Transverse colon (tissue), 4 donors: ENCODE measurements at regions not wholly inside any gene's neighbourhood (a gene's known extent, or its start where the extent isn't known, plus 50 kb on each side); places are given as distances from the start of the nearest gene placed in this dataset.

Source experiments
- DNase-seq: peaks from one replicate; pipeline ENCODE4 v3.0.0-alpha.2; 2019
- H3K27ac ChIP-seq, 4 donors: fragments of 200-600 bp; sonication (generic); 2 replicates each; pipeline ENCODE4 v1.5.1; 2016 to 2018; ENCODE audit warnings: inconsistent platforms in 4 of 4
- H3K27me3 ChIP-seq: fragments of 200-600 bp; sonication (generic); 2 replicates; pipeline ENCODE4 v1.5.1; 2017; ENCODE audit warnings: inconsistent platforms
- H3K36me3 ChIP-seq, 4 donors: fragments of 200-600 bp; sonication (generic); 2 replicates each; pipeline ENCODE4 v1.5.1; 2017 to 2019; ENCODE audit warnings: inconsistent platforms in 4 of 4
- H3K4me1 ChIP-seq, 4 donors: fragments of 200-600 bp; sonication (generic); 2 replicates each; pipeline ENCODE4 v1.5.1; 2017 to 2020; ENCODE audit warnings: inconsistent platforms in 4 of 4
- H3K4me3 ChIP-seq, 4 donors: fragments of 200-600 bp; sonication (generic); 1 replicate in 1 of 4; 2 replicates in 3 of 4; pipeline versions ENCODE4 v1.5.1 to v1.6.1; 2017 to 2019; ENCODE audit warnings: inconsistent platforms in 4 of 4
- H3K9me3 ChIP-seq, 2 donors: fragments of 200-600 bp; sonication (generic); 2 replicates each; pipeline ENCODE4 v1.5.1; 2017 to 2019; ENCODE audit warnings: inconsistent platforms in 2 of 2
- CTCF ChIP-seq, 5 experiments: fragments of 200-600 bp in 3 of 5; fragments of 450-650 bp in 2 of 5; sonication (generic) in 3 of 5; IDR thresholded peaks; 1 replicate in 2 of 5; 2 replicates in 3 of 5; pipeline ENCODE4 v1.5.1; 2016 to 2017; ENCODE audit warnings: antibody characterized with exemption in 5 of 5, inconsistent platforms in 3 of 5, mild to moderate bottlenecking in 2 of 5, moderate library complexity in 1 of 5
- EP300 ChIP-seq: sonication (generic); formaldehyde crosslinking; IDR thresholded peaks from one replicate; pipeline ENCODE4 v1.6.1; 2017; ENCODE audit warnings: antibody characterized with exemption, low read depth
- POLR2A ChIP-seq: fragments of 450-650 bp; IDR thresholded peaks from one replicate; pipeline ENCODE4 v1.6.1; 2016; ENCODE audit warnings: antibody characterized with exemption, mild to moderate bottlenecking, moderate library complexity
- POLR2AphosphoS5 ChIP-seq, 3 donors: sonication (generic); formaldehyde crosslinking; IDR thresholded peaks; one replicate each; pipeline ENCODE4 v1.6.1; 2016; ENCODE audit warnings: antibody characterized with exemption in 3 of 3
- WGBS, 2 donors: methylation state at CpG; one replicate each; pipeline ENCODE4 v1.1.5; 2018; ENCODE audit warnings: low coverage in 1 of 2; 5-methylcytosine and 5-hydroxymethylcytosine counted together
- in situ Hi-C, 4 donors: fragments of 200-750 bp; cut with MboI; loops; one replicate each; pipeline versions ENCODE4 v1.15.0 to v1.15.1; 2017; ENCODE audit warnings: low sequenced_read_pairs in 3 of 4, low pct_ligation_motif_present in 1 of 4, low pct_unique_long_range_greater_than_20kb in 1 of 4
- intact Hi-C: fragments of 100-400 bp; cut with DNase I; formaldehyde crosslinking; loops from one replicate; pipeline ENCODE4 v1.15.1; 2023; ENCODE audit warnings: low total_unique reads

GRCh38 chr1:199460933-199461332 lies 566.6 kb upstream of the NR5A2 start:
- Histone ChIP-seq H3K9me3 (no peaks in the 10 kb centered on the region), H3K27me3 (no peaks in the 10 kb centered on the region), H3K27ac (no peak overlapping the region), H3K4me1 (no peaks in the 10 kb centered on the region), H3K36me3 (no peaks in the 10 kb centered on the region), H3K4me3 (no peak overlapping the region)
- intact Hi-C loops = no loop called here
- TF ChIP-seq POLR2AphosphoS5 (IDR thresholded peaks at IDR 0.05) (no peak), POLR2A (no peak), EP300 (no peak), CTCF (IDR thresholded peaks at IDR 0.05) (no peak)
- DNase-seq = no peak
- 37 to 39% methylated on average over 3 of the region's 3 CpGs for WGBS, 2 donors
- in situ Hi-C loops = no loop called here

- peak in 2 of 5 experiments; percentile 17 to 22 for TF ChIP-seq CTCF (IDR thresholded peaks at IDR 0.05)
- TF ChIP-seq POLR2A = no peak
- H3K27ac ChIP-seq = no peak overlapping the region
- H3K27me3 ChIP-seq = no peaks in the 10 kb centered on the region
- DNase-seq = no peak
- no peak overlapping the region for H3K4me3 ChIP-seq
- in situ Hi-C loops (no loop called here), intact Hi-C loops (no loop called here)
- H3K9me3 ChIP-seq = no peaks in the 10 kb centered on the region
- no peaks in the 10 kb centered on the region for H3K4me1 ChIP-seq
- no peaks in the 10 kb centered on the region for H3K36me3 ChIP-seq
- 67% methylated on average over 1 of the region's 1 CpG; no CpG with 5 or more reads in 1 of the 2 donors for WGBS, 2 donors
Measured at GRCh38 chr1:199463521-199464127, 563.9 kb upstream of the NR5A2 start.

- in situ Hi-C loops = no loop called here
- no peaks in the 10 kb centered on the region for H3K9me3 ChIP-seq
- no peak for TF ChIP-seq EP300
- no peak for TF ChIP-seq POLR2AphosphoS5 (IDR thresholded peaks at IDR 0.05)
- TF ChIP-seq CTCF (IDR thresholded peaks at IDR 0.05) = no peak
- no peak overlapping the region for H3K4me3 ChIP-seq
- WGBS, 2 donors = 32 to 42% methylated on average over 1 to 2 of the region's 2 CpGs
- H3K4me1 ChIP-seq = no peaks in the 10 kb centered on the region
- no peaks in the 10 kb centered on the region for H3K36me3 ChIP-seq
- intact Hi-C loops = no loop called here
- H3K27ac ChIP-seq = no peak overlapping the region
- H3K27me3 ChIP-seq = no peaks in the 10 kb centered on the region
- no peak for DNase-seq
Measured at GRCh38 chr1:199466961-199467360, 560.5 kb upstream of the NR5A2 start.

- H3K36me3 ChIP-seq = no peaks in the 10 kb centered on the region
- 75 to 76% methylated on average over 2 of the region's 2 CpGs for WGBS, 2 donors
- no peaks in the 10 kb centered on the region for H3K27me3 ChIP-seq
- in situ Hi-C loops (no loop called here), intact Hi-C loops (no loop called here)
- no peaks in the 10 kb centered on the region for H3K4me1 ChIP-seq
- no peaks in the 10 kb centered on the region for H3K9me3 ChIP-seq
- no peak for DNase-seq
- no peak overlapping the region for H3K4me3 ChIP-seq
- TF ChIP-seq POLR2AphosphoS5 (IDR thresholded peaks at IDR 0.05) (no peak), POLR2A (no peak), CTCF (IDR thresholded peaks at IDR 0.05) (no peak), EP300 (no peak)
- no peak overlapping the region for H3K27ac ChIP-seq
Measured at GRCh38 chr1:199472018-199472417, 555.5 kb upstream of the NR5A2 start.
